CD4-positive, alpha-beta T cell (primary cell): ENCODE measurements at regions not wholly inside any gene's neighbourhood (a gene's known extent, or its start where the extent isn't known, plus 50 kb on each side); places are given as distances from the start of the nearest gene placed in this dataset.
A peak's percentile ranks its signal among the peaks of the same experiment; 100 is the strongest.

Experiments used
- ATAC-seq: fragments of 200-7000 bp; cut with Tn5 transposase; one replicate; pipeline ENCODE4 v1.10.0; 2022; ENCODE audit warnings: mild to moderate bottlenecking; ENCODE audit not compliant: poor library complexity
- CTCF ChIA-PET: fragments of 350-600 bp; sonication (Branson Sonifier 250); formaldehyde crosslinking; loops from one replicate; lab custom pipeline; 2021; ENCODE audit warnings: antibody characterized with exemption, inconsistent platforms; lab: Charles Lee
- POLR2A ChIA-PET: fragments of 350-600 bp; sonication (Branson Sonifier 250); formaldehyde crosslinking; loops from one replicate; lab custom pipeline; 2021; ENCODE audit warnings: antibody characterized with exemption, inconsistent platforms; lab: Charles Lee
- DNase-seq, 14 experiments: peaks; one replicate each; pipeline ENCODE4 v3.0.0-alpha.2; 2013 to 2020; ENCODE audit warnings: mixed read lengths in 2 of 14
- H3K27ac ChIP-seq, 2 donors: one replicate each; pipeline versions ENCODE4 v1.5.1 to v1.7.0; 2013; ENCODE audit warnings: low read length in 2 of 2, low read depth in 1 of 2, mild to moderate bottlenecking in 1 of 2
- H3K27me3 ChIP-seq, 2 experiments: 1 replicate in 1 of 2; 2 replicates in 1 of 2; pipeline versions ENCODE4 v1.6.1 to v1.7.0; 2013; ENCODE audit warnings: low read length in 2 of 2, control low read depth in 1 of 2, mild to moderate bottlenecking in 1 of 2, moderate library complexity in 1 of 2; ENCODE audit not compliant: insufficient read depth in 2 of 2, control insufficient read depth in 1 of 2
- H3K36me3 ChIP-seq: one replicate; pipeline ENCODE4 v1.6.1; 2013; ENCODE audit warnings: low read length, control low read depth; ENCODE audit not compliant: insufficient read depth
- H3K4me1 ChIP-seq: one replicate; pipeline ENCODE4 v1.6.1; 2013; ENCODE audit warnings: low read length, control low read depth; ENCODE audit not compliant: insufficient read depth
- H3K4me3 ChIP-seq: one replicate; pipeline ENCODE4 v1.5.1; 2013; ENCODE audit warnings: mild to moderate bottlenecking, low read length, moderate library complexity
- H3K9me3 ChIP-seq, 2 experiments: 1 replicate in 1 of 2; 2 replicates in 1 of 2; pipeline versions ENCODE4 v1.6.1 to v1.7.0; 2013; ENCODE audit warnings: low read length in 2 of 2, mild to moderate bottlenecking in 2 of 2, control low read depth in 1 of 2, moderate library complexity in 1 of 2; ENCODE audit not compliant: control insufficient read depth in 1 of 2, insufficient read depth in 1 of 2
- H3K27ac Mint-ChIP-seq: one replicate; pipeline ENCODE4 v1.8.0; 2020; ENCODE audit warnings: mixed read lengths
- H3K27me3 Mint-ChIP-seq: one replicate; pipeline ENCODE4 v1.8.0; 2021; ENCODE audit warnings: mixed read lengths
- H3K36me3 Mint-ChIP-seq: one replicate; pipeline ENCODE4 v1.8.0; 2021; ENCODE audit warnings: low read depth, mixed read lengths
- H3K4me1 Mint-ChIP-seq: one replicate; pipeline ENCODE4 v1.8.0; 2021; ENCODE audit warnings: low read depth, mixed read lengths
- H3K4me3 Mint-ChIP-seq: one replicate; pipeline ENCODE4 v1.8.0; 2020; ENCODE audit warnings: mild to moderate bottlenecking, mixed read lengths
- H3K9me3 Mint-ChIP-seq: one replicate; pipeline ENCODE4 v1.8.0; 2020; ENCODE audit warnings: mixed read lengths
- intact Hi-C, 2 experiments: fragments of 100-400 bp; cut with DNase I in 1 of 2; cut with micrococcal nuclease in 1 of 2; formaldehyde crosslinking; loops; one replicate each; pipeline versions ENCODE4 v1.15.1 to v1.9.0; 2023 to 2025; cut with DNase I, micrococcal nuclease
- TF ChIP-seq, protein P1 (sequence below): fragments of 200-600 bp; IDR thresholded peaks from one replicate; pipeline ENCODE4 v1.8.0; 2022; ENCODE audit warnings: antibody characterized with exemption, mild to moderate bottlenecking

- ChIA-PET POLR2A (no interaction called here), CTCF (no interaction called here)
- H3K27ac Mint-ChIP-seq = no peak overlapping the region
- Histone ChIP-seq H3K36me3 (no peaks in the 10 kb centered on the region), H3K4me1 (peaks cover 16% of the 10 kb centered on the region), H3K9me3 (peaks cover 7 to 25% of the 10 kb centered on the region in 2 experiments), H3K27ac (no peak overlapping the region), H3K4me3 (no peak overlapping the region), H3K27me3 (peaks cover 35 to 52% of the 10 kb centered on the region in 2 experiments)
- TF ChIP-seq, protein P1, sequence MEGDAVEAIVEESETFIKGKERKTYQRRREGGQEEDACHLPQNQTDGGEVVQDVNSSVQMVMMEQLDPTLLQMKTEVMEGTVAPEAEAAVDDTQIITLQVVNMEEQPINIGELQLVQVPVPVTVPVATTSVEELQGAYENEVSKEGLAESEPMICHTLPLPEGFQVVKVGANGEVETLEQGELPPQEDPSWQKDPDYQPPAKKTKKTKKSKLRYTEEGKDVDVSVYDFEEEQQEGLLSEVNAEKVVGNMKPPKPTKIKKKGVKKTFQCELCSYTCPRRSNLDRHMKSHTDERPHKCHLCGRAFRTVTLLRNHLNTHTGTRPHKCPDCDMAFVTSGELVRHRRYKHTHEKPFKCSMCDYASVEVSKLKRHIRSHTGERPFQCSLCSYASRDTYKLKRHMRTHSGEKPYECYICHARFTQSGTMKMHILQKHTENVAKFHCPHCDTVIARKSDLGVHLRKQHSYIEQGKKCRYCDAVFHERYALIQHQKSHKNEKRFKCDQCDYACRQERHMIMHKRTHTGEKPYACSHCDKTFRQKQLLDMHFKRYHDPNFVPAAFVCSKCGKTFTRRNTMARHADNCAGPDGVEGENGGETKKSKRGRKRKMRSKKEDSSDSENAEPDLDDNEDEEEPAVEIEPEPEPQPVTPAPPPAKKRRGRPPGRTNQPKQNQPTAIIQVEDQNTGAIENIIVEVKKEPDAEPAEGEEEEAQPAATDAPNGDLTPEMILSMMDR = no peak
- ATAC-seq (no peak), DNase-seq (no peak)
- no peak overlapping the region for H3K4me3 Mint-ChIP-seq
- H3K9me3 Mint-ChIP-seq = peaks cover 3% of the 10 kb centered on the region
- peaks cover 19% of the 10 kb centered on the region for H3K4me1 Mint-ChIP-seq
- H3K27me3 Mint-ChIP-seq = peaks cover 80% of the 10 kb centered on the region
- H3K36me3 Mint-ChIP-seq = no peaks in the 10 kb centered on the region
- intact Hi-C loops = no loop called here
Measured at GRCh38 chr4:3877236-3877635, 111.1 kb downstream of the ADRA2C start.

GRCh38 chr4:3877868-3878267 lies 111.7 kb downstream of the ADRA2C start:
- intact Hi-C loops = no loop called here
- peaks cover 16% of the 10 kb centered on the region for H3K4me1 ChIP-seq
- no peak overlapping the region for H3K4me3 Mint-ChIP-seq
- DNase-seq (no peak), ATAC-seq (no peak)
- no peak overlapping the region for H3K4me3 ChIP-seq
- H3K27me3 ChIP-seq = peaks cover 32 to 46% of the 10 kb centered on the region in 2 experiments
- CTCF ChIA-PET = no interaction called here
- H3K36me3 Mint-ChIP-seq = no peaks in the 10 kb centered on the region
- POLR2A ChIA-PET = interaction anchor here (0.7 kb wide), 1 partner anchor 1729 kb away, joined by 3 read pairs; no protein-coding TSS in a partner anchor
- TF ChIP-seq, protein P1 = no peak
- no peaks in the 10 kb centered on the region for H3K36me3 ChIP-seq
- no peak overlapping the region for H3K27ac Mint-ChIP-seq
- peaks cover 19% of the 10 kb centered on the region for H3K4me1 Mint-ChIP-seq
- peaks cover 3% of the 10 kb centered on the region for H3K9me3 Mint-ChIP-seq
- no peak overlapping the region for H3K27ac ChIP-seq
- H3K9me3 ChIP-seq = peaks cover 7 to 25% of the 10 kb centered on the region in 2 experiments
- H3K27me3 Mint-ChIP-seq = peaks cover 73% of the 10 kb centered on the region

GRCh38 chr4:3878678-3879077 lies 112.5 kb downstream of the ADRA2C start:
- DNase-seq (no peak), ATAC-seq (no peak)
- peaks cover 25 to 38% of the 10 kb centered on the region in 2 experiments for H3K27me3 ChIP-seq
- H3K36me3 ChIP-seq = no peaks in the 10 kb centered on the region
- H3K9me3 Mint-ChIP-seq = peaks cover 3% of the 10 kb centered on the region
- peaks cover 19% of the 10 kb centered on the region for H3K4me1 Mint-ChIP-seq
- H3K36me3 Mint-ChIP-seq = no peaks in the 10 kb centered on the region
- TF ChIP-seq, protein P1 = no peak
- CTCF ChIA-PET = no interaction called here
- POLR2A ChIA-PET = no interaction called here
- no peak overlapping the region for H3K27ac ChIP-seq
- no peak overlapping the region for H3K27ac Mint-ChIP-seq
- H3K4me1 ChIP-seq = peaks cover 16% of the 10 kb centered on the region
- H3K9me3 ChIP-seq = peaks cover 7 to 21% of the 10 kb centered on the region in 2 experiments
- peak overlapping the region; percentile 27 for H3K4me3 Mint-ChIP-seq
- intact Hi-C loops = no loop called here
- peaks cover 65% of the 10 kb centered on the region for H3K27me3 Mint-ChIP-seq
- H3K4me3 ChIP-seq = no peak overlapping the region
